Stomach (tissue), 4 donors: ENCODE measurements at regions not wholly inside any gene's neighbourhood (a gene's known extent, or its start where the extent isn't known, plus 50 kb on each side); places are given as distances from the start of the nearest gene placed in this dataset.

Experiments used
- CTCF ChIP-seq, 7 experiments: fragments of 450-650 bp in 4 of 7; fragments of 200-600 bp in 3 of 7; sonication (generic) in 3 of 7; IDR thresholded peaks; one replicate each; pipeline ENCODE4 v1.5.1; 2016 to 2019; ENCODE audit warnings: antibody characterized with exemption in 7 of 7, control low read depth in 2 of 7, mild to moderate bottlenecking in 1 of 7
- POLR2A ChIP-seq, 4 donors: fragments of 450-650 bp; IDR thresholded peaks; one replicate each; pipeline ENCODE4 v1.6.1; 2016; ENCODE audit warnings: antibody characterized with exemption in 4 of 4, control low read depth in 2 of 4, mild to moderate bottlenecking in 1 of 4, moderate library complexity in 1 of 4

GRCh38 chr17:21823090-21823489, 130.8 kb downstream of the KCNJ18 start:
- TF ChIP-seq CTCF (IDR thresholded peaks at IDR 0.05) (no peak), POLR2A (IDR thresholded peaks at IDR 0.05) (no peak)
